ENCODE measurements at regions not wholly inside any gene's neighbourhood (a gene's known extent, or its start where the extent isn't known, plus 50 kb on each side); places are given as distances from the start of the nearest gene placed in this dataset.

GRCh38 chr3:102123590-102124190, 274.4 kb downstream of the NFKBIZ start:
- DNase-seq = no peak

- DNase-seq = no peak
Measured at GRCh38 chr3:102124282-102124681, 275.0 kb downstream of the NFKBIZ start.

- no peak for DNase-seq
Measured at GRCh38 chr3:102124704-102125103, 275.4 kb downstream of the NFKBIZ start.

GRCh38 chr3:102125197-102125993, 276.1 kb downstream of the NFKBIZ start:
- no peak for DNase-seq

- DNase-seq = no peak
Measured at GRCh38 chr3:102125994-102126368, 276.7 kb downstream of the NFKBIZ start.

- no peak for DNase-seq
Measured at GRCh38 chr3:102129760-102130608, 280.7 kb downstream of the NFKBIZ start.

- no peak for DNase-seq
Measured at GRCh38 chr3:102132370-102132769, 283.1 kb downstream of the NFKBIZ start.

- DNase-seq = no peak
Measured at GRCh38 chr3:102133376-102133775, 284.1 kb downstream of the NFKBIZ start.

GRCh38 chr3:102135316-102135715, 286.0 kb downstream of the NFKBIZ start:
- DNase-seq = no peak

GRCh38 chr3:102136183-102136582, 286.9 kb downstream of the NFKBIZ start:
- no peak for DNase-seq

GRCh38 chr3:102140116-102140515, 290.8 kb downstream of the NFKBIZ start:
- DNase-seq = no peak

GRCh38 chr3:102141096-102141927, 292.0 kb downstream of the NFKBIZ start:
- no peak for DNase-seq

- DNase-seq = no peak
Measured at GRCh38 chr3:102141928-102142239, 292.6 kb downstream of the NFKBIZ start.

- no peak for DNase-seq
Measured at GRCh38 chr3:102142379-102143060, 292.3 kb upstream of the ZPLD1 start.

GRCh38 chr3:102143536-102143935, 291.3 kb upstream of the ZPLD1 start:
- no peak for DNase-seq

- DNase-seq = no peak
Measured at GRCh38 chr3:102144063-102144462, 290.8 kb upstream of the ZPLD1 start.

GRCh38 chr3:102148598-102149337, 286.0 kb upstream of the ZPLD1 start:
- DNase-seq = no peak

- no peak for DNase-seq
Measured at GRCh38 chr3:102151935-102152334, 282.9 kb upstream of the ZPLD1 start.

GRCh38 chr3:102156426-102156825, 278.4 kb upstream of the ZPLD1 start:
- no peak for DNase-seq

- no peak for DNase-seq
Measured at GRCh38 chr3:102158080-102158740, 276.6 kb upstream of the ZPLD1 start.
